Caco-2 (cell line): ENCODE measurements at regions not wholly inside any gene's neighbourhood (a gene's known extent, or its start where the extent isn't known, plus 50 kb on each side); places are given as distances from the start of the nearest gene placed in this dataset.

Experiments
- BruUV-seq: library from RNA; stranded (reverse); fragments of 400-500 nt; replicated peaks from 2 replicates; lab custom pipeline; 2021; lab: Mats Ljungman, UMichigan
- CTCF ChIA-PET: fragments of 300-600 bp; sonication (Branson Sonifier 250); formaldehyde crosslinking; loops from one replicate; lab custom pipeline; 2022; ENCODE audit warnings: antibody characterized with exemption; lab: Charles Lee
- POLR2A ChIA-PET: fragments of 300-600 bp; sonication (Branson Sonifier 250); formaldehyde crosslinking; loops from one replicate; lab custom pipeline; 2022; ENCODE audit warnings: antibody characterized with exemption; lab: Charles Lee
- DNase-seq, 2 experiments: peaks; one replicate each; pipeline versions ENCODE4 v3.0.0 to v3.0.0-alpha.2; 2020 to 2022
- H3K27me3 ChIP-seq: replicated peaks from 2 replicates; pipeline ENCODE4 v1.6.0; 2011; ENCODE audit warnings: low read length; ENCODE audit not compliant: control insufficient read depth, insufficient read depth
- H3K36me3 ChIP-seq: 2 replicates; pipeline ENCODE4 v1.5.1; 2011; ENCODE audit warnings: low read length; ENCODE audit not compliant: control insufficient read depth, insufficient read depth
- H3K4me1 ChIP-seq: fragments of 250-450 bp; sonication (Bioruptor Pico); 2 replicates; pipeline ENCODE4 v1.5.1; 2020; ENCODE audit warnings: mild to moderate bottlenecking
- H3K4me3 ChIP-seq: 2 replicates; pipeline ENCODE4 v1.5.1; 2011; ENCODE audit warnings: low read depth, mild to moderate bottlenecking, control low read depth, low read length
- H3K9me3 ChIP-seq: fragments of 250-450 bp; sonication (Bioruptor Pico); 2 replicates; pipeline ENCODE4 v1.5.1; 2020; ENCODE audit warnings: mild to moderate bottlenecking, moderate library complexity
- H3K27ac Mint-ChIP-seq: one replicate; pipeline ENCODE4 v1.8.0; 2022; ENCODE audit warnings: mixed read lengths; ENCODE audit not compliant: unreplicated experiment
- H3K27me3 Mint-ChIP-seq: one replicate; pipeline ENCODE4 v1.8.0; 2022; ENCODE audit warnings: mixed read lengths; ENCODE audit not compliant: insufficient read depth, unreplicated experiment
- H3K36me3 Mint-ChIP-seq: one replicate; pipeline ENCODE4 v1.8.0; 2022; ENCODE audit warnings: mild to moderate bottlenecking, mixed read lengths; ENCODE audit not compliant: insufficient read depth, unreplicated experiment
- H3K4me1 Mint-ChIP-seq: one replicate; pipeline ENCODE4 v1.8.0; 2022; ENCODE audit warnings: low read depth, mixed read lengths; ENCODE audit not compliant: unreplicated experiment
- H3K4me3 Mint-ChIP-seq: one replicate; pipeline ENCODE4 v1.8.0; 2022; ENCODE audit warnings: mild to moderate bottlenecking, moderate library complexity, mixed read lengths; ENCODE audit not compliant: unreplicated experiment
- H3K9me3 Mint-ChIP-seq: one replicate; pipeline ENCODE4 v1.8.0; 2022; ENCODE audit warnings: mixed read lengths; ENCODE audit not compliant: unreplicated experiment
- CTCF ChIP-seq, 2 experiments: fragments of 200-600 bp in 1 of 2; IDR thresholded peaks; 1 replicate in 1 of 2; 2 replicates in 1 of 2; pipeline versions ENCODE4 v1.5.1 to v1.8.0; 2011 to 2022; ENCODE audit warnings: antibody characterized with exemption in 1 of 2, control low read depth in 1 of 2, inconsistent platforms in 1 of 2, low read depth in 1 of 2, low read length in 1 of 2, mild to moderate bottlenecking in 1 of 2, moderate library complexity in 1 of 2; ENCODE audit not compliant: insufficient read depth in 1 of 2, severe bottlenecking in 1 of 2, unreplicated experiment in 1 of 2
- intact Hi-C: fragments of 100-400 bp; cut with micrococcal nuclease; formaldehyde crosslinking; loops from one replicate; pipeline ENCODE4 v1.10.0; 2022; ENCODE audit not compliant: unreplicated experiment

GRCh38 chr7:132063800-132064199 is 507.4 kb upstream of the PODXL start:
- Histone ChIP-seq H3K27me3 (peaks cover 1% of the 10 kb centered on the region; the same call in 1 of the 2 replicates), H3K9me3 (no peaks in the 10 kb centered on the region), H3K36me3 (no peaks in the 10 kb centered on the region), H3K4me3 (no peak overlapping the region), H3K4me1 (no peaks in the 10 kb centered on the region)
- Mint-ChIP-seq H3K4me3 (no peak overlapping the region), H3K36me3 (no peaks in the 10 kb centered on the region), H3K4me1 (no peaks in the 10 kb centered on the region), H3K27ac (no peak overlapping the region), H3K27me3 (peaks cover 14% of the 10 kb centered on the region), H3K9me3 (no peaks in the 10 kb centered on the region)
- TF ChIP-seq CTCF (IDR thresholded peaks at IDR 0.05; ENCODE audit: insufficient read depth in 1 of 2, low read depth in 1 of 2, low read length in 1 of 2, severe bottlenecking in 1 of 2, unreplicated experiment in 1 of 2) = no peak
- ChIA-PET CTCF (no interaction called here), POLR2A (no interaction called here)
- no TSS peak for BruUV-seq
- intact Hi-C loops = no loop called here
- DNase-seq = no peak

- no peaks in the 10 kb centered on the region for H3K36me3 ChIP-seq
- POLR2A ChIA-PET = no interaction called here
- Mint-ChIP-seq H3K27ac (no peak overlapping the region), H3K27me3 (peaks cover 7% of the 10 kb centered on the region), H3K9me3 (peaks cover 10% of the 10 kb centered on the region), H3K4me1 (no peaks in the 10 kb centered on the region), H3K36me3 (no peaks in the 10 kb centered on the region), H3K4me3 (no peak overlapping the region)
- no peaks in the 10 kb centered on the region for H3K27me3 ChIP-seq
- H3K9me3 ChIP-seq = 0 out of 2 replicates have a peak, but pooled peaks cover 6% of the 10 kb centered on the region
- TF ChIP-seq CTCF (IDR thresholded peaks at IDR 0.05; ENCODE audit: insufficient read depth in 1 of 2, low read depth in 1 of 2, low read length in 1 of 2, severe bottlenecking in 1 of 2, unreplicated experiment in 1 of 2) = no peak
- no peak overlapping the region for H3K4me3 ChIP-seq
- CTCF ChIA-PET = no interaction called here
- no peak for DNase-seq
- intact Hi-C loops = no loop called here
- H3K4me1 ChIP-seq = no peaks in the 10 kb centered on the region
- no TSS peak for BruUV-seq
These were observed 505.5 kb upstream of the PODXL start for GRCh38 chr7:132061937-132062336.

- CTCF ChIA-PET = no interaction called here
- Mint-ChIP-seq H3K9me3 (peaks cover 13% of the 10 kb centered on the region), H3K4me1 (no peaks in the 10 kb centered on the region), H3K36me3 (no peaks in the 10 kb centered on the region), H3K27ac (no peak overlapping the region), H3K4me3 (no peak overlapping the region), H3K27me3 (peaks cover 8% of the 10 kb centered on the region)
- TF ChIP-seq CTCF (IDR thresholded peaks at IDR 0.05; ENCODE audit: insufficient read depth in 1 of 2, low read depth in 1 of 2, low read length in 1 of 2, severe bottlenecking in 1 of 2, unreplicated experiment in 1 of 2) = no peak
- POLR2A ChIA-PET = no interaction called here
- Histone ChIP-seq H3K4me1 (no peaks in the 10 kb centered on the region), H3K4me3 (no peak overlapping the region), H3K36me3 (no peaks in the 10 kb centered on the region), H3K9me3 (0 out of 2 replicates have a peak, but pooled peaks cover 6% of the 10 kb centered on the region), H3K27me3 (no peaks in the 10 kb centered on the region; the same call in 1 of the 2 replicates)
- intact Hi-C loops = no loop called here
- DNase-seq = no peak
- no TSS peak for BruUV-seq
These were observed 502.7 kb upstream of the PODXL start for GRCh38 chr7:132059141-132059540.
